ENCODE measurements at regions not wholly inside any gene's neighbourhood (a gene's known extent, or its start where the extent isn't known, plus 50 kb on each side); places are given as distances from the start of the nearest gene placed in this dataset.

- no peak for TF ChIP-seq AFF1 (IDR thresholded peaks at IDR 0.05; ENCODE audit: low read depth in 1 of 2, partially characterized antibody in 2 of 2)
- TF ChIP-seq SMARCB1 (IDR thresholded peaks at IDR 0.05; ENCODE audit: insufficient read length, low read depth): no peak
- TF ChIP-seq ZBTB9 (CRISPR knock-in tag; IDR thresholded peaks at IDR 0.05): no peak
- TF ChIP-seq FOXP4 (CRISPR knock-in tag; IDR thresholded peaks at IDR 0.05; ENCODE audit: borderline replicate concordance): no peak
Observed at GRCh38 chr2:8024506-8024905, 657.4 kb upstream of the ID2 start (continued).

Measured in K562 (cell line).